ENCODE measurements at regions not wholly inside any gene's neighbourhood (a gene's known extent, or its start where the extent isn't known, plus 50 kb on each side); places are given as distances from the start of the nearest gene placed in this dataset.

- TF ChIP-seq CTCF (IDR thresholded peaks at IDR 0.05; ENCODE audit: poor library complexity, severe bottlenecking) (no peak), EP300 (conservative IDR thresholded peaks at IDR 0.05; ENCODE audit: poor library complexity, severe bottlenecking) (no peak), SMC3 (conservative IDR thresholded peaks at IDR 0.05; ENCODE audit: poor library complexity) (no peak), TAF1 (IDR thresholded peaks at IDR 0.05; ENCODE audit: low read depth) (no peak), EZH2 (IDR thresholded peaks at IDR 0.05; ENCODE audit: borderline replicate concordance, insufficient read depth, low read length, poor library complexity, severe bottlenecking) (no peak), REST (IDR thresholded peaks at IDR 0.05; ENCODE audit: borderline replicate concordance) (no peak), POLR2AphosphoS5 (IDR thresholded peaks at IDR 0.05) (no peak), MXI1 (conservative IDR thresholded peaks at IDR 0.05; ENCODE audit: poor library complexity, severe bottlenecking) (no peak), RAD21 (conservative IDR thresholded peaks at IDR 0.05) (no peak)
Measured at GRCh38 chr7:96870934-96871333, 134.4 kb upstream of the DLX6 start.
